DND-41 (cell line): ENCODE measurements at regions not wholly inside any gene's neighbourhood (a gene's known extent, or its start where the extent isn't known, plus 50 kb on each side); places are given as distances from the start of the nearest gene placed in this dataset.
A peak's percentile ranks its signal among the peaks of the same experiment; 100 is the strongest.

Source experiments
- ATAC-seq: fragments of 200-7000 bp; cut with Tn5 transposase; 3 replicates; pipeline ENCODE4 v1.9.1; 2021; ENCODE audit warnings: low read depth; ENCODE audit not compliant: insufficient read depth
- DNase-seq: peaks from one replicate; pipeline ENCODE4 v3.0.0-alpha.2; 2020
- H2AFZ ChIP-seq: 2 replicates; pipeline ENCODE4 v1.6.0; 2012; ENCODE audit warnings: low read depth, low read length
- H3K27ac ChIP-seq: 2 replicates; pipeline ENCODE4 v1.5.1; 2012; ENCODE audit warnings: low read length, inconsistent platforms
- H3K27me3 ChIP-seq: fragments of 200-600 bp; sonication (generic); 2 replicates; pipeline ENCODE4 v1.6.0; 2012; ENCODE audit warnings: low read length, mild to moderate bottlenecking, inconsistent platforms; ENCODE audit not compliant: insufficient read depth, poor library complexity
- H3K36me3 ChIP-seq: 2 replicates; pipeline ENCODE4 v1.5.1; 2012; ENCODE audit warnings: low read length, inconsistent platforms; ENCODE audit not compliant: insufficient read depth
- H3K4me1 ChIP-seq: 2 replicates; pipeline ENCODE4 v1.5.1; 2012; ENCODE audit warnings: mild to moderate bottlenecking, low read length; ENCODE audit not compliant: insufficient read depth
- H3K4me2 ChIP-seq: 2 replicates; pipeline ENCODE4 v1.6.0; 2012; ENCODE audit warnings: mild to moderate bottlenecking, moderate library complexity, low read length, inconsistent platforms; ENCODE audit not compliant: insufficient read depth
- H3K4me3 ChIP-seq, 2 experiments: fragments of 200-600 bp in 1 of 2; shearing (Covaris generic) in 1 of 2; 2 replicates each; pipeline ENCODE4 v1.5.1; 2012 to 2016; ENCODE audit warnings: inconsistent platforms in 2 of 2, low read length in 2 of 2, mild to moderate bottlenecking in 2 of 2, low read depth in 1 of 2, moderate library complexity in 1 of 2
- H3K79me2 ChIP-seq: 2 replicates; pipeline ENCODE4 v1.6.0; 2012; ENCODE audit warnings: low read length, inconsistent platforms; ENCODE audit not compliant: insufficient read depth
- H3K9ac ChIP-seq: 2 replicates; pipeline ENCODE4 v1.6.0; 2012; ENCODE audit warnings: low read depth, mild to moderate bottlenecking, inconsistent platforms, low read length, moderate library complexity
- H3K9me3 ChIP-seq: 2 replicates; pipeline ENCODE4 v1.5.1; 2012; ENCODE audit warnings: low read length, moderate library complexity, mild to moderate bottlenecking, inconsistent platforms; ENCODE audit not compliant: insufficient read depth, severe bottlenecking
- H4K20me1 ChIP-seq: 2 replicates; pipeline ENCODE4 v1.6.0; 2012; ENCODE audit warnings: low read length; ENCODE audit not compliant: insufficient read depth
- CTCF ChIP-seq: IDR thresholded peaks from 2 replicates; pipeline ENCODE4 v1.5.1; 2012; ENCODE audit warnings: borderline replicate concordance, low read length, moderate library complexity, mild to moderate bottlenecking; ENCODE audit not compliant: poor library complexity, severe bottlenecking; ENCODE audit errors: extremely low read depth
- EZH2 ChIP-seq: IDR thresholded peaks from 3 replicates; pipeline ENCODE4 v1.6.1; 2012; ENCODE audit warnings: borderline replicate concordance, low read depth, mild to moderate bottlenecking, moderate library complexity, low read length, inconsistent platforms; ENCODE audit not compliant: severe bottlenecking

- Histone ChIP-seq H3K27ac (no peak overlapping the region), H3K27me3 (no peaks in the 10 kb centered on the region), H3K9ac (no peak overlapping the region), H3K36me3 (no peaks in the 10 kb centered on the region), H4K20me1 (no peaks in the 10 kb centered on the region), H3K4me2 (no peak overlapping the region), H3K4me1 (no peaks in the 10 kb centered on the region), H2AFZ (no peak overlapping the region), H3K9me3 (no peaks in the 10 kb centered on the region), H3K79me2 (no peaks in the 10 kb centered on the region), H3K4me3 (no peak overlapping the region)
- DNase-seq: no peak
- TF ChIP-seq CTCF: no peak
- TF ChIP-seq EZH2: no peak
- ATAC-seq: no peak
Observed at GRCh38 chr3:137938876-137939275, 71.1 kb upstream of the CLDN18 start.

DNA sequence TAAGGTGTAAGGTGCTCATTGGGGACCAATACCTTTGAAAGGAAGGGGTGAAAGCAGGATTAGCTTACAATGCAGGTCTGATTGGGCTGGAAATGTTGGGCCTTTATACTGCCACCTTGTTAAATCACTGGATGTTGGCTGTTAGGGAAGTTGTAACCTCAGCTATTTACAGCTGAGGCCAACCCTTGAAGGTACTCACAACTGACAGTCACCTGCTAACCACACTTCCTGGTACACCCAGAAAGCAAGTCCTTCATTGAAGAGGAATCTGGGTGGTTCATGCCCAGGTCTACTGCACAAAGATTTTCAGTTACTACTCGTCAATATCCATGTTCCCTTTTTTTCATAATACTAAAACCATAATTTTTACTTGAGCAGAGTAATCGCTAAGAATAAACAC, 65.4 kb upstream of the CLDN18 start:
- no peaks in the 10 kb centered on the region for H3K79me2 ChIP-seq
- no peak overlapping the region for H3K4me2 ChIP-seq
- H3K27ac ChIP-seq: no peak overlapping the region
- no peak overlapping the region for H3K4me3 ChIP-seq
- H3K4me1 ChIP-seq: no peaks in the 10 kb centered on the region
- no peaks in the 10 kb centered on the region for H3K27me3 ChIP-seq
- no peaks in the 10 kb centered on the region for H3K9me3 ChIP-seq
- no peak overlapping the region for H3K9ac ChIP-seq
- no peak for ATAC-seq
- no peaks in the 10 kb centered on the region for H3K36me3 ChIP-seq
- H4K20me1 ChIP-seq: no peaks in the 10 kb centered on the region
- TF ChIP-seq CTCF (no peak), EZH2 (no peak)
- DNase-seq: no peak
- no peak overlapping the region for H2AFZ ChIP-seq

GRCh38 chr3:137946356-137946973, 63.5 kb upstream of the CLDN18 start:
- Histone ChIP-seq H2AFZ (no peak overlapping the region), H3K9ac (no peak overlapping the region), H4K20me1 (no peaks in the 10 kb centered on the region), H3K4me1 (no peaks in the 10 kb centered on the region), H3K27me3 (no peaks in the 10 kb centered on the region), H3K4me3 (no peak overlapping the region), H3K79me2 (no peaks in the 10 kb centered on the region), H3K36me3 (no peaks in the 10 kb centered on the region), H3K4me2 (no peak overlapping the region), H3K27ac (no peak overlapping the region), H3K9me3 (no peaks in the 10 kb centered on the region)
- peak; percentile 54 for DNase-seq
- TF ChIP-seq CTCF (peak; percentile 78), EZH2 (no peak)
- peak; percentile 73 for ATAC-seq
